ENCODE measurements at regions not wholly inside any gene's neighbourhood (a gene's known extent, or its start where the extent isn't known, plus 50 kb on each side); places are given as distances from the start of the nearest gene placed in this dataset.

DNA sequence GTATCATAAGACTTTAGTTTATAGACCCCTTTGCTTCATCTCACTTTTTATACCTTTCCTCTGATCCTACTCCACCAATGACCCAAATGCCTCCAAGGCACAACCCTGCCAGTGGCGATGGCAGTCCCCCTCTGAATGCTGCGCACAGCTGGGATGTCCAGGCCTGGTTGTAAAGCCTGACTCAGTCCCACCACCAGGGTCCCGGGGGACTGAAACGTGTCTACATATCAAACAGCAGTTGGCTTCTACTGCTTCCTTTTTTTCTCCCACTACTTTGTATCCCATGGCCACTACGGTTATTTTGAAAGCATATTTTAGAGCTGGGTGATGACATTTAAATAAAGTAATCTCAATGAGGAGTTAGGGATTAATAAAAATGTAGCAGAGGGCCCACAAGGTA, 329.8 kb upstream of the PSMD7 start:
- CTCF ChIA-PET (ENCODE audit: partially characterized antibody) = interaction anchor here (0.9 to 5.2 kb wide), 4 partner anchors 10 to 62 kb away, joined by 3 to 27 read pairs (median 4); no protein-coding TSS in a partner anchor
- H3K4ac ChIP-seq (replicated peaks; ENCODE audit: insufficient read length, low read depth, low read length) = no peak overlapping the region
- no peak overlapping the region for H2BK15ac ChIP-seq (ENCODE audit: low read length)
- H4K91ac ChIP-seq (replicated peaks; ENCODE audit: insufficient read length, low read length) = no peak overlapping the region
- H3K56ac ChIP-seq (replicated peaks; ENCODE audit: insufficient read length, low read depth, low read length) = no peak overlapping the region
- H3K9ac ChIP-seq (replicated peaks in 1 of 4; ENCODE audit: extremely low read depth in 1 of 4, low read depth in 3 of 4, low read length in 3 of 4) = no peak overlapping the region
- H4K20me1 ChIP-seq (replicated peaks in 1 of 2; ENCODE audit: control insufficient read depth in 1 of 2, insufficient read depth in 2 of 2, low read length in 2 of 2) = no peaks in the 10 kb centered on the region
- no peak overlapping the region for H3K4me3 ChIP-seq (ENCODE audit: extremely low read depth in 1 of 4, insufficient read depth in 2 of 4, low read depth in 3 of 4, low read length in 4 of 4)
- H2AK5ac ChIP-seq (ENCODE audit: low read depth, low read length) = no peak overlapping the region
- no peak overlapping the region for H2BK20ac ChIP-seq (ENCODE audit: low read length)
- no peak overlapping the region for H4K8ac ChIP-seq (ENCODE audit: extremely low read depth, insufficient read depth, low read length)
- no peak overlapping the region for H3K14ac ChIP-seq (ENCODE audit: insufficient read length)
- H3K23me2 ChIP-seq (ENCODE audit: low read depth, low read length) = no peaks in the 10 kb centered on the region
- H3K27ac ChIP-seq (ENCODE audit: low read depth, low read length) = no peak overlapping the region
- no peaks in the 10 kb centered on the region for H3K79me2 ChIP-seq (ENCODE audit: control insufficient read depth in 1 of 2, insufficient read depth in 2 of 2, low read length in 2 of 2)
- H3K4me2 ChIP-seq (ENCODE audit: insufficient read depth in 1 of 2, low read depth in 2 of 2, low read length in 2 of 2) = no peak overlapping the region
- H3K4me1 ChIP-seq (replicated peaks in 1 of 4; ENCODE audit: control insufficient read depth in 3 of 4, insufficient read depth in 4 of 4, low read length in 3 of 4) = peaks cover 0 to 4% (median 0%) of the 10 kb centered on the region in 4 experiments; a peak in 1 of 7 replicates
- DNase-seq (ENCODE audit: low read depth in 1 of 2, low spot score in 2 of 2) = no peak
- 96% methylated on average over 3 of the region's 5 CpGs; no CpG with 5 or more reads in 1 of the 2 experiments for WGBS, 2 experiments (ENCODE audit: extremely low coverage in 1 of 2, insufficient coverage in 1 of 2, insufficient read length in 1 of 2, insufficient replicate concordance in 2 of 2, low coverage in 1 of 2, low lambda C conversion rate in 2 of 2, missing lambda C conversion rate in 1 of 2)
- H3K27me3 ChIP-seq (replicated peaks in 1 of 4; ENCODE audit: control insufficient read depth in 3 of 4, extremely low read depth in 1 of 4, insufficient read depth in 3 of 4, low read length in 3 of 4) = no peaks in the 10 kb centered on the region
- no peaks in the 10 kb centered on the region for H3K9me3 ChIP-seq (ENCODE audit: insufficient read depth in 2 of 2, low read depth in 1 of 2, low read length in 1 of 2)
- H4K5ac ChIP-seq (ENCODE audit: insufficient read length, low read depth, low read length) = no peak overlapping the region
- POLR2A ChIA-PET (ENCODE audit: partially characterized antibody) = no interaction called here
- H2BK12ac ChIP-seq (ENCODE audit: low read depth, low read length) = no peak overlapping the region
- H3K18ac ChIP-seq (ENCODE audit: extremely low read depth, low read length) = no peak overlapping the region
- no peaks in the 10 kb centered on the region for H3K79me1 ChIP-seq (ENCODE audit: low read depth, low read length)
- no peak for FAIRE-seq
- H3K23ac ChIP-seq (ENCODE audit: insufficient read length) = no peak overlapping the region
- H2AFZ ChIP-seq (ENCODE audit: low read length) = 0 out of 2 replicates have a peak overlapping the region, but pooled peaks have one; percentile 40
- no peak overlapping the region for H2BK120ac ChIP-seq (replicated peaks; ENCODE audit: low read depth, low read length)
- H3K36me3 ChIP-seq (ENCODE audit: control insufficient read depth in 2 of 4, insufficient read depth in 4 of 4, low read length in 3 of 4) = no peaks in the 10 kb centered on the region
- H2BK5ac ChIP-seq (ENCODE audit: low read depth, low read length) = no peak overlapping the region
- TF ChIP-seq CTCF (IDR thresholded peaks at IDR 0.05; ENCODE audit: control extremely low read depth in 1 of 3, insufficient read depth in 1 of 3, low read depth in 1 of 3, low read length in 3 of 3) (no peak), FOSL1 (IDR thresholded peaks at IDR 0.05; ENCODE audit: insufficient read depth, low read depth, low read length) (no peak), BCL11A (IDR thresholded peaks at IDR 0.05; ENCODE audit: low read depth in 2 of 2, low read length in 2 of 2) (no peak), ASH2L (IDR thresholded peaks at IDR 0.05; ENCODE audit: low read length) (no peak), POLR2A (IDR thresholded peaks at IDR 0.05; ENCODE audit: control extremely low read depth in 1 of 2, low read depth in 2 of 2, low read length in 2 of 2) (no peak), RNF2 (IDR thresholded peaks at IDR 0.05; ENCODE audit: borderline replicate concordance, low read depth, low read length, missing control alignments, poor library complexity, severe bottlenecking) (no peak), RFX5 (IDR thresholded peaks at IDR 0.05; ENCODE audit: borderline replicate concordance, low read depth, low read length) (no peak), CEBPB (IDR thresholded peaks at IDR 0.05; ENCODE audit: low read depth, low read length) (no peak), RAD21 (IDR thresholded peaks at IDR 0.05 in 1 of 2, conservative IDR thresholded peaks at IDR 0.05 in 1 of 2; ENCODE audit: low read depth in 2 of 2, low read length in 2 of 2) (no peak), CREB1 (IDR thresholded peaks at IDR 0.05) (no peak), HDAC6 (IDR thresholded peaks at IDR 0.05; ENCODE audit: low read depth, low read length) (no peak), MAFK (IDR thresholded peaks at IDR 0.05; ENCODE audit: low read depth, low read length) (no peak)

All from H1 (cell line).